OCI-LY1 (cell line): ENCODE measurements at regions not wholly inside any gene's neighbourhood (a gene's known extent, or its start where the extent isn't known, plus 50 kb on each side); places are given as distances from the start of the nearest gene placed in this dataset.

Source experiments
- H2AFZ ChIP-seq: fragments of 200-600 bp; sonication (generic), shearing (Covaris generic); 2 replicates; pipeline ENCODE4 v1.6.0; 2014; ENCODE audit warnings: antibody characterized with exemption, mild to moderate bottlenecking, low read length
- H3F3A ChIP-seq: fragments of 200-600 bp; sonication (generic), shearing (Covaris generic); 2 replicates; pipeline ENCODE4 v1.6.0; 2014; ENCODE audit warnings: mild to moderate bottlenecking, antibody characterized with exemption, low read length, moderate library complexity; ENCODE audit not compliant: insufficient read depth
- H3K27ac ChIP-seq: fragments of 200-600 bp; sonication (generic); 2 replicates; pipeline ENCODE4 v1.5.1; 2014; ENCODE audit warnings: low read length, mixed run types, mild to moderate bottlenecking, low read depth; ENCODE audit not compliant: poor library complexity, severe bottlenecking
- H3K27me3 ChIP-seq: fragments of 200-600 bp; sonication (generic); 2 replicates; pipeline ENCODE4 v1.6.0; 2014; ENCODE audit warnings: antibody characterized with exemption, mild to moderate bottlenecking, low read length, moderate library complexity; ENCODE audit not compliant: insufficient read depth
- H3K36me3 ChIP-seq: fragments of 200-600 bp; sonication (generic); 2 replicates; pipeline ENCODE4 v1.6.1; 2014; ENCODE audit warnings: mild to moderate bottlenecking, antibody characterized with exemption, low read length, moderate library complexity, mixed read lengths; ENCODE audit not compliant: insufficient read depth
- H3K4me1 ChIP-seq: fragments of 200-600 bp; sonication (generic); 2 replicates; pipeline ENCODE4 v1.5.1; 2014; ENCODE audit warnings: mild to moderate bottlenecking, low read length, moderate library complexity; ENCODE audit not compliant: insufficient read depth, severe bottlenecking
- H3K4me2 ChIP-seq: fragments of 200-600 bp; sonication (generic), shearing (Covaris generic); 2 replicates; pipeline ENCODE4 v1.6.1; 2014; ENCODE audit warnings: low read length
- H3K4me3 ChIP-seq: fragments of 200-600 bp; sonication (generic); 2 replicates; pipeline ENCODE4 v1.5.1; 2014; ENCODE audit warnings: low read length, low read depth, mild to moderate bottlenecking, mixed read lengths; ENCODE audit not compliant: poor library complexity, severe bottlenecking
- H3K79me2 ChIP-seq: fragments of 200-600 bp; shearing (Covaris generic); 2 replicates; pipeline ENCODE4 v1.6.1; 2016; ENCODE audit warnings: mixed run types, low read length, mixed read lengths; ENCODE audit not compliant: insufficient read depth
- H3K9ac ChIP-seq: fragments of 200-600 bp; sonication (generic), shearing (Covaris generic); 2 replicates; pipeline ENCODE4 v1.6.1; 2014; ENCODE audit warnings: mild to moderate bottlenecking, low read length, mixed read lengths
- H3K9me2 ChIP-seq: fragments of 200-600 bp; sonication (generic), shearing (Covaris generic); 2 replicates; pipeline ENCODE4 v1.6.1; 2014; ENCODE audit warnings: low read depth, mild to moderate bottlenecking, low read length, mixed read lengths
- H3K9me3 ChIP-seq: fragments of 200-600 bp; shearing (Covaris generic); 2 replicates; pipeline ENCODE4 v1.6.1; 2014; ENCODE audit warnings: low read length, mixed read lengths
- H4K20me1 ChIP-seq: fragments of 200-600 bp; sonication (generic), shearing (Covaris generic); 2 replicates; pipeline ENCODE4 v1.6.0; 2016; ENCODE audit warnings: mild to moderate bottlenecking, low read length; ENCODE audit not compliant: insufficient read depth
- CTCF ChIP-seq: fragments of 200-600 bp; sonication (generic), shearing (Covaris generic); IDR thresholded peaks from 2 replicates; pipeline ENCODE4 v1.5.1; 2017; ENCODE audit warnings: mild to moderate bottlenecking, antibody characterized with exemption, low read length, moderate library complexity, mixed read lengths
- EZH2 ChIP-seq: fragments of 200-600 bp; sonication (generic), shearing (Covaris generic); IDR thresholded peaks from 2 replicates; pipeline ENCODE4 v1.8.0; 2017; ENCODE audit warnings: borderline replicate concordance, mixed run types, mild to moderate bottlenecking, antibody characterized with exemption, low read length, moderate library complexity, mixed read lengths

DNA sequence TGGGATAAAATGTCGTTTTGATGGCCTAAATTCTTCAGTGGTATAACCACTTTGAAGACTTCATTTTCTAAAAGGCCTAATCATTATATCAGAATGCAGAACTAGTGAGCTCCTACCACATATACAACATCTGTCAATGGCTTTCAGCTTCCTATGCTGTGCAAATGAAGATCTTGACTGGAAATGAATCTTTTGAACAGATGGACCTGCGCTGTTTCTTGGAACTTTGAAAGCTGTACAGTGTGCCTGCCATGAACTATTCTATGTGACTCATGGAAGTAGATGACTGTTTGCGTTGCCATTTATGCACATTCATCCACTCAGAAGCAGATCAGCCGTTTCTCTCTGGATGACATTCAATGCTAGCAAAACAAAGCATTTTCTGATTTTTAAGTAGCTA is 542.2 kb upstream of the USP15 start:
- no peaks in the 10 kb centered on the region for H4K20me1 ChIP-seq
- H3K9me2 ChIP-seq: no peaks in the 10 kb centered on the region
- H3K4me1 ChIP-seq: no peaks in the 10 kb centered on the region
- H3F3A ChIP-seq: no peaks in the 10 kb centered on the region
- no peak overlapping the region for H2AFZ ChIP-seq
- H3K4me2 ChIP-seq: no peak overlapping the region
- H3K36me3 ChIP-seq: no peaks in the 10 kb centered on the region
- no peaks in the 10 kb centered on the region for H3K79me2 ChIP-seq
- no peak overlapping the region for H3K27ac ChIP-seq
- no peaks in the 10 kb centered on the region for H3K9me3 ChIP-seq
- H3K4me3 ChIP-seq: no peak overlapping the region
- H3K27me3 ChIP-seq: no peaks in the 10 kb centered on the region
- H3K9ac ChIP-seq: no peak overlapping the region
- TF ChIP-seq EZH2 (no peak), CTCF (no peak)

- no peaks in the 10 kb centered on the region for H3K36me3 ChIP-seq
- no peak overlapping the region for H3K27ac ChIP-seq
- no peaks in the 10 kb centered on the region for H3K4me1 ChIP-seq
- no peaks in the 10 kb centered on the region for H3K27me3 ChIP-seq
- TF ChIP-seq EZH2 (no peak), CTCF (no peak)
- no peak overlapping the region for H3K9ac ChIP-seq
- no peaks in the 10 kb centered on the region for H3F3A ChIP-seq
- no peaks in the 10 kb centered on the region for H3K79me2 ChIP-seq
- H4K20me1 ChIP-seq: no peaks in the 10 kb centered on the region
- H2AFZ ChIP-seq: no peak overlapping the region
- no peaks in the 10 kb centered on the region for H3K9me3 ChIP-seq
- no peak overlapping the region for H3K4me2 ChIP-seq
- no peaks in the 10 kb centered on the region for H3K9me2 ChIP-seq
- H3K4me3 ChIP-seq: no peak overlapping the region
Measured at GRCh38 chr12:61739925-61740324, 520.3 kb upstream of the USP15 start.

GRCh38 chr12:61750604-61751003 is 509.6 kb upstream of the USP15 start:
- TF ChIP-seq EZH2 (no peak), CTCF (no peak)
- Histone ChIP-seq H3K27me3 (no peaks in the 10 kb centered on the region), H3F3A (no peaks in the 10 kb centered on the region), H3K36me3 (no peaks in the 10 kb centered on the region), H2AFZ (no peak overlapping the region), H3K27ac (no peak overlapping the region), H3K79me2 (no peaks in the 10 kb centered on the region), H3K9ac (no peak overlapping the region), H3K4me2 (no peak overlapping the region), H3K4me1 (no peaks in the 10 kb centered on the region), H4K20me1 (no peaks in the 10 kb centered on the region), H3K9me3 (no peaks in the 10 kb centered on the region), H3K4me3 (no peak overlapping the region), H3K9me2 (no peaks in the 10 kb centered on the region)
